Left ventricle myocardium inferior (tissue), 1 donor: ENCODE measurements at regions not wholly inside any gene's neighbourhood (a gene's known extent, or its start where the extent isn't known, plus 50 kb on each side); places are given as distances from the start of the nearest gene placed in this dataset.
"Not testable (repeated sequence)": the region's sequence is repeated elsewhere in the genome, so short reads cannot be mapped to it uniquely, and the experiment has no call there.

Experiments used
- DNase-seq: peaks from one replicate; pipeline ENCODE4 v3.0.0-alpha.2; 2020
- H3K27ac ChIP-seq: fragments of 200-600 bp; replicated peaks from 2 replicates; pipeline ENCODE4 v1.8.0; 2021
- H3K27me3 ChIP-seq: fragments of 200-600 bp; 2 replicates; pipeline ENCODE4 v1.8.0; 2021; ENCODE audit warnings: low read depth
- H3K36me3 ChIP-seq: fragments of 200-600 bp; 2 replicates; pipeline ENCODE4 v1.8.0; 2021
- H3K4me1 ChIP-seq: fragments of 200-600 bp; 2 replicates; pipeline ENCODE4 v1.8.0; 2021
- H3K4me3 ChIP-seq: fragments of 200-600 bp; 2 replicates; pipeline ENCODE4 v1.8.0; 2021; ENCODE audit warnings: mild to moderate bottlenecking, moderate library complexity
- H3K9me3 ChIP-seq: fragments of 200-600 bp; replicated peaks from 2 replicates; pipeline ENCODE4 v1.8.0; 2021
- intact Hi-C: fragments of 100-400 bp; cut with micrococcal nuclease; formaldehyde crosslinking; loops from one replicate; pipeline ENCODE4 v1.11.0; 2022
- donor health status: DM: no; HTN: yes; CAD: no; lungs with severe emphysema.

DNA sequence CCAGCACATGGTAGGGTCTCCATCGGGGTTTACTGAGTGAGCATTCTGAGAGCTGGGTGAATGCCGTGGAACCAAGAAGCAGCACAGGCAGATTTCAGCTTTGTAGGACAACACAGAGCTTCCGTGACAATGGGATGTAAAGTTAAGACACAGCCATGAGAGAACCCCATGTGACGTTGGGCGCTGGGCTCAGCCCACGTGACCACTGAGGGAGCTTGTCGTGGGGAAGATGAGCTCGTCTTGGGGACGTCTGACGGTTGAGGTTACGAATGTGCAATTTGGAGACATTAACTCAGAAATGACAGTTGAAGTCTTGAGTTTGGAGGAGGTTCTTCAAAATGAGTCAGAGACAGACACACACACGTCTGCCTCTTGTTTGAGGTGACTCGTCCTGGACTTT lies 51.5 kb upstream of the MUC20 start:
- intact Hi-C loops, H3K27me3 ChIP-seq, DNase-seq, H3K4me3 ChIP-seq, H3K27ac ChIP-seq, H3K9me3 ChIP-seq, H3K4me1 ChIP-seq: not testable (repeated sequence)
- peaks cover 73% of the 10 kb centered on the region for H3K36me3 ChIP-seq

GRCh38 chr3:195668131-195668766 lies 52.5 kb upstream of the MUC20 start:
- H3K36me3 ChIP-seq: peaks cover 73% of the 10 kb centered on the region
- intact Hi-C loops, DNase-seq, H3K4me3 ChIP-seq, H3K9me3 ChIP-seq, H3K4me1 ChIP-seq, H3K27me3 ChIP-seq, H3K27ac ChIP-seq: not testable (repeated sequence)

DNA sequence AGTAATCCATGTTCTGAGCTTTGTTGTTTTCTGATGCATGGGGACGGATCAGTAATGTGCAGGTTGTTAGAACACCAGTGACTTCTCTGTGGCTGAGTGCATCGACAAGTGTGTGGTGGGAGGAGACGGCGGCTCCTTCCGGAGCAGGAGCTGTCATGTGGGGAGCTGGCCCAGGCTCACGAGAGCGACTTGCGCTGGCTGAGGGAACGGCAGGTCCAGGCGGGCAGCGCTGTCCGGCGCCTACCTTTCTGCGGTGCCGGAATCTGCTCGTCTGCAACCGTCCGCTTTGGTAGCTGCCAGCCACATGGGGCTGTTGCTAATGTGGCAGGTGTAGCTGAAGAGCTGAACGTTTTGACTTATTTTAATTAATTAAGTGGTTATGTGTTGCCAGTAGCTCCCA lies 55.5 kb upstream of the MUC20 start:
- H3K36me3 ChIP-seq: peaks cover 50% of the 10 kb centered on the region
- intact Hi-C loops, H3K27ac ChIP-seq, H3K9me3 ChIP-seq, DNase-seq, H3K4me1 ChIP-seq, H3K27me3 ChIP-seq, H3K4me3 ChIP-seq: not testable (repeated sequence)

GRCh38 chr3:195664131-195664530 lies 56.6 kb upstream of the MUC20 start:
- intact Hi-C loops, H3K9me3 ChIP-seq, H3K4me3 ChIP-seq, H3K4me1 ChIP-seq, H3K27ac ChIP-seq, H3K27me3 ChIP-seq, DNase-seq: not testable (repeated sequence)
- H3K36me3 ChIP-seq: peaks cover 44% of the 10 kb centered on the region

DNA sequence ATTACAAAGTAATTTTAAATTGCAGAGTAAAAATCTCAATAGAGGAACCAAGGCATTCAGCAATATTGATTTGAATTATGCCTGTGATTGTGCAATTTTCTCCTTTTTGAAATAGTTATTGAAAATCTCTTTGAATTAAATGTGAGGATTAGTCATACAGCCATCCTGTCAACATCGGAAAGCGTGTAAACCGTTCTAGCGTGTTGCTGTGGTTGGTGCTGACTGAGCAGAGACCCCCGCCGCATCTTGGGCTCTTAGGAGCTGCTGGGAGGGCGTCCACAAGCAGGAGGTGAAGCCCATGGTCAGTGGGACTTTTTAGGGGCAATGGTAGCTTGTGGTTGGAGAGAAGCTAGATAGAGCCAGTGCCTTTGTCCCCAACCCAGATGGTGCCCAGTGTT lies 61.6 kb upstream of the MUC20 start:
- intact Hi-C loops, H3K27ac ChIP-seq: not testable (repeated sequence)
- peaks cover 10% of the 10 kb centered on the region for H3K4me1 ChIP-seq

GRCh38 chr3:195658381-195659135 lies 62.2 kb upstream of the MUC20 start:
- Histone ChIP-seq H3K4me3 (peak overlapping the region; percentile 77), H3K4me1 (peaks cover 10% of the 10 kb centered on the region), H3K27ac (peak overlapping the region; percentile 87)
- H3K36me3 ChIP-seq, DNase-seq, H3K27me3 ChIP-seq, intact Hi-C loops, H3K9me3 ChIP-seq: not testable (repeated sequence)

More for the DNA sequence above, 61.6 kb upstream of the MUC20 start:
- H3K27me3 ChIP-seq, H3K36me3 ChIP-seq, H3K9me3 ChIP-seq, DNase-seq: not testable (repeated sequence)
- peak overlapping the region; percentile 77 for H3K4me3 ChIP-seq

GRCh38 chr3:195657475-195658372 lies 63.1 kb upstream of the MUC20 start:
- DNase-seq: peak; percentile 88
- peak overlapping the region; percentile 77 for H3K4me3 ChIP-seq
- H3K9me3 ChIP-seq, H3K27me3 ChIP-seq, intact Hi-C loops, H3K36me3 ChIP-seq: not testable (repeated sequence)
- peaks cover 10% of the 10 kb centered on the region for H3K4me1 ChIP-seq
- peak overlapping the region; percentile 87 for H3K27ac ChIP-seq

DNA sequence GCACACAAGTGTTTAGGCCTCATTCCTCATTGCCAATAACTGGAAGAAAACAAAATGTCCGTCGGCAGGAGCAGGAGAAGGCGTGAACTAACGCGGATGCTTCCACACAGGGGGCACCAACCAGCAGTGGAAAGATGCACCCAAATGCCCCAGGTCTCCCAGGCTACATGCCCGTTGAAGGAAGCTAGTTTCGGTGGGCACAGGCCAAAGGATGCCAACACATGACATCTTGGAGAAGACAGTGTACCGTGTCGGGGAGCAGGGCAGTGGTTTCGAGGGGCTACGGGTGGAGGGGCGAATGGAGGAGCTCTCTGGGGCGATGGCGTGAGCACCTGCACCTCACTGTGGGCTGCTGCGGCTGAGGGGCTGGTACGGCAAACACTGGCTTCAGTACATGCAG lies 64.7 kb upstream of the MUC20 start:
- H3K36me3 ChIP-seq, H3K4me3 ChIP-seq, intact Hi-C loops, H3K27ac ChIP-seq, DNase-seq, H3K27me3 ChIP-seq, H3K9me3 ChIP-seq: not testable (repeated sequence)
- peaks cover 10% of the 10 kb centered on the region for H3K4me1 ChIP-seq

GRCh38 chr3:195654746-195655145 lies 66.0 kb upstream of the MUC20 start:
- H3K9me3 ChIP-seq, H3K4me3 ChIP-seq, DNase-seq, H3K27ac ChIP-seq, intact Hi-C loops, H3K27me3 ChIP-seq, H3K36me3 ChIP-seq: not testable (repeated sequence)
- H3K4me1 ChIP-seq: peaks cover 10% of the 10 kb centered on the region

DNA sequence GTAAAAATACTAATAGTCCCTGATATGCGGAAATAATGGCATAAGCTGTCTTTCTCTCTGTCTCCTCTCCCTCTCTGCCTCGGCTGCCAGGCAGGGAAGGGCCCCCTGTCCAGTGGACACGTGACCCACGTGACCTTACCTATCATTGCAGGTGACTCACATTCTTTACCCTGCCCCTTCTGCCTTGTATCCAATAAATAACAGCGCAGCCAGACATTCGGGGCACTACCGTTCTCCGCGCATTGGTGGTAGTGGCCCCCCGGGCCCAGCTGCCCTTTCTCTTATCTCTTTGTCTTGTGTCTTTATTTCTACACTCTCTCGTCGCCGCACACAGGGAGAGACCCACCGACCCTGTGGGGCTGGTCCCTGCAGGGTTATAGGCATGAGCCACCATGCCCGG lies 66.6 kb upstream of the MUC20 start:
- H3K36me3 ChIP-seq, intact Hi-C loops, H3K4me3 ChIP-seq, H3K27ac ChIP-seq, H3K9me3 ChIP-seq, DNase-seq, H3K4me1 ChIP-seq, H3K27me3 ChIP-seq: not testable (repeated sequence)
